ENCODE measurements at regions not wholly inside any gene's neighbourhood (a gene's known extent, or its start where the extent isn't known, plus 50 kb on each side); places are given as distances from the start of the nearest gene placed in this dataset.

DNA sequence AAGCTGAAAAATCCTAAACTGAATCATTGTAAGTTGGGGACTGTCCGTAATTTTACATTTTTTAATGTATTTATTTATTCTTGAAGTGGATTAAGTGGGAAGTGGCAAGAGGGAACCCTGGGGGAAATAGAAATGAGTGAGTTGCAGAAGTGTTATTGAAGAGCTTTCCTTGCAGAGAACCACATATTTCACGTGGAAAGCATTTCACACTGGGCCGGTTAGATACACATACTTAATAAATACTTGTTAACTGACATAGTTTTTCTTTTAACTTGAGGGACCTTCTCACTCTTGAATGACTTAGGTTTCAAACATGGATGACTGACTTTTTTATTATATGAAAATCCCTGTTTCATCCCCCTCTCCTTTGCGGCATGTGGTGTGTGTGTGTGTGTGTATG lies 239.3 kb downstream of the LMO4 start:
- TF ChIP-seq, protein P1, sequence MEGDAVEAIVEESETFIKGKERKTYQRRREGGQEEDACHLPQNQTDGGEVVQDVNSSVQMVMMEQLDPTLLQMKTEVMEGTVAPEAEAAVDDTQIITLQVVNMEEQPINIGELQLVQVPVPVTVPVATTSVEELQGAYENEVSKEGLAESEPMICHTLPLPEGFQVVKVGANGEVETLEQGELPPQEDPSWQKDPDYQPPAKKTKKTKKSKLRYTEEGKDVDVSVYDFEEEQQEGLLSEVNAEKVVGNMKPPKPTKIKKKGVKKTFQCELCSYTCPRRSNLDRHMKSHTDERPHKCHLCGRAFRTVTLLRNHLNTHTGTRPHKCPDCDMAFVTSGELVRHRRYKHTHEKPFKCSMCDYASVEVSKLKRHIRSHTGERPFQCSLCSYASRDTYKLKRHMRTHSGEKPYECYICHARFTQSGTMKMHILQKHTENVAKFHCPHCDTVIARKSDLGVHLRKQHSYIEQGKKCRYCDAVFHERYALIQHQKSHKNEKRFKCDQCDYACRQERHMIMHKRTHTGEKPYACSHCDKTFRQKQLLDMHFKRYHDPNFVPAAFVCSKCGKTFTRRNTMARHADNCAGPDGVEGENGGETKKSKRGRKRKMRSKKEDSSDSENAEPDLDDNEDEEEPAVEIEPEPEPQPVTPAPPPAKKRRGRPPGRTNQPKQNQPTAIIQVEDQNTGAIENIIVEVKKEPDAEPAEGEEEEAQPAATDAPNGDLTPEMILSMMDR (conservative IDR thresholded peaks at IDR 0.05; ENCODE audit: low read depth, low read length): no peak
- TF ChIP-seq EZH2 (IDR thresholded peaks at IDR 0.05; ENCODE audit: low read length, unreplicated experiment) (no peak), EZH2phosphoT487 (IDR thresholded peaks at IDR 0.05; ENCODE audit: borderline replicate concordance, low read length) (no peak)

Measured in PC-3 (cell line).